Uterus (tissue), 3 donors: ENCODE measurements at regions not wholly inside any gene's neighbourhood (a gene's known extent, or its start where the extent isn't known, plus 50 kb on each side); places are given as distances from the start of the nearest gene placed in this dataset.

Source experiments
- DNase-seq, 2 donors: peaks; one replicate each; pipeline ENCODE4 v3.0.0-alpha.2; 2019 to 2020
- H3K27ac ChIP-seq, 2 donors: fragments of 200-600 bp; sonication (generic); 1 replicate in 1 of 2; 2 replicates in 1 of 2; pipeline ENCODE4 v1.5.1; 2016 to 2018
- H3K27me3 ChIP-seq, 2 donors: fragments of 200-600 bp; sonication (generic); one replicate each; pipeline ENCODE4 v1.5.1; 2018 to 2019; ENCODE audit warnings: control low read depth in 1 of 2
- H3K36me3 ChIP-seq, 2 donors: fragments of 200-600 bp; sonication (generic); one replicate each; pipeline ENCODE4 v1.5.1; 2019; ENCODE audit warnings: control low read depth in 1 of 2
- H3K4me1 ChIP-seq, 2 donors: fragments of 200-600 bp; sonication (generic); one replicate each; pipeline ENCODE4 v1.5.1; 2018 to 2019; ENCODE audit warnings: control low read depth in 1 of 2
- H3K4me3 ChIP-seq, 2 donors: fragments of 200-600 bp; sonication (generic); 1 replicate in 1 of 2; 2 replicates in 1 of 2; pipeline ENCODE4 v1.5.1; 2018 to 2019; ENCODE audit warnings: mild to moderate bottlenecking in 1 of 2
- H3K9me3 ChIP-seq, 2 donors: fragments of 200-600 bp; sonication (generic); one replicate each; pipeline ENCODE4 v1.5.1; 2019; ENCODE audit warnings: control low read depth in 1 of 2
- CTCF ChIP-seq, 4 experiments: fragments of 200-600 bp in 2 of 4; fragments of 450-650 bp in 2 of 4; sonication (generic) in 2 of 4; IDR thresholded peaks; one replicate each; pipeline ENCODE4 v1.5.1; 2016 to 2019; ENCODE audit warnings: antibody characterized with exemption in 4 of 4, mild to moderate bottlenecking in 2 of 4, moderate library complexity in 1 of 4
- POLR2A ChIP-seq, 2 donors: fragments of 450-650 bp; IDR thresholded peaks; one replicate each; pipeline ENCODE4 v1.6.1; 2016; ENCODE audit warnings: antibody characterized with exemption in 2 of 2, mild to moderate bottlenecking in 1 of 2, moderate library complexity in 1 of 2
- intact Hi-C: fragments of 100-400 bp; cut with DNase I; formaldehyde crosslinking; loops from one replicate; pipeline ENCODE4 v1.15.1; 2023; ENCODE audit warnings: low total_unique reads
- donor health status: DM: yes; HTN: yes; CAD: no.

GRCh38 chr5:135213027-135213386 lies 179.0 kb upstream of the PITX1 start:
- H3K4me1 ChIP-seq = peaks cover 0 to 6% of the 10 kb centered on the region in 2 donors
- H3K9me3 ChIP-seq = no peaks in the 10 kb centered on the region
- no peaks in the 10 kb centered on the region for H3K36me3 ChIP-seq
- H3K27me3 ChIP-seq = no peaks in the 10 kb centered on the region
- no peak for DNase-seq
- no peak overlapping the region for H3K4me3 ChIP-seq
- no peak overlapping the region for H3K27ac ChIP-seq
- intact Hi-C loops = no loop called here
- TF ChIP-seq POLR2A (IDR thresholded peaks at IDR 0.05) (no peak), CTCF (IDR thresholded peaks at IDR 0.05) (no peak)

GRCh38 chr5:135212361-135213026 lies 178.5 kb upstream of the PITX1 start:
- Histone ChIP-seq H3K4me1 (peaks cover 0 to 6% of the 10 kb centered on the region in 2 donors), H3K27me3 (no peaks in the 10 kb centered on the region), H3K36me3 (no peaks in the 10 kb centered on the region), H3K27ac (no peak overlapping the region), H3K9me3 (no peaks in the 10 kb centered on the region), H3K4me3 (no peak overlapping the region)
- DNase-seq = no peak
- intact Hi-C loops = no loop called here
- no peak for TF ChIP-seq CTCF (IDR thresholded peaks at IDR 0.05)
- no peak for TF ChIP-seq POLR2A (IDR thresholded peaks at IDR 0.05)

- no peak for DNase-seq
- H3K36me3 ChIP-seq = no peaks in the 10 kb centered on the region
- TF ChIP-seq POLR2A (IDR thresholded peaks at IDR 0.05) (no peak), CTCF (IDR thresholded peaks at IDR 0.05) (no peak)
- peak overlapping the region in 1 of 2 donors; percentile 63 for H3K27ac ChIP-seq
- H3K9me3 ChIP-seq = no peaks in the 10 kb centered on the region
- peaks cover 0 to 6% of the 10 kb centered on the region in 2 donors for H3K4me1 ChIP-seq
- intact Hi-C loops = no loop called here
- H3K4me3 ChIP-seq = no peak overlapping the region
- no peaks in the 10 kb centered on the region for H3K27me3 ChIP-seq
Measured at GRCh38 chr5:135211791-135212190, 177.8 kb upstream of the PITX1 start.

- peak overlapping the region; percentile 35 to 63 for H3K27ac ChIP-seq
- intact Hi-C loops = no loop called here
Measured at GRCh38 chr5:135211083-135211790, 177.2 kb upstream of the PITX1 start.

More at GRCh38 chr5:135211083-135211790, 177.2 kb upstream of the PITX1 start:
- Histone ChIP-seq H3K36me3 (no peaks in the 10 kb centered on the region), H3K9me3 (no peaks in the 10 kb centered on the region), H3K4me3 (no peak overlapping the region), H3K27me3 (no peaks in the 10 kb centered on the region), H3K4me1 (peaks cover 0 to 6% of the 10 kb centered on the region in 2 donors)
- TF ChIP-seq CTCF (IDR thresholded peaks at IDR 0.05) (no peak), POLR2A (IDR thresholded peaks at IDR 0.05) (no peak)
- no peak for DNase-seq
